KBM-7 (cell line): ENCODE measurements at regions not wholly inside any gene's neighbourhood (a gene's known extent, or its start where the extent isn't known, plus 50 kb on each side); places are given as distances from the start of the nearest gene placed in this dataset.
A peak's percentile ranks its signal among the peaks of the same experiment; 100 is the strongest.
"Not testable (repeated sequence)": the region's sequence is repeated elsewhere in the genome, so short reads cannot be mapped to it uniquely, and the experiment has no call there.

Experiments
- DNase-seq: peaks from one replicate; pipeline ENCODE4 v3.0.0-alpha.2; 2015
- in situ Hi-C: fragments of 300-500 bp; cut with MboI; formaldehyde crosslinking; loops from 2 replicates; pipeline ENCODE4 v1.14.3; 2020; ENCODE audit warnings: low sequenced_read_pairs, low pct_unique_long_range_greater_than_20kb, mixed read lengths

GRCh38 chr5:145441228-145441627 is 393.9 kb downstream of the PRELID2 start:
- in situ Hi-C loops = no loop called here
- no peak for DNase-seq

GRCh38 chr5:145437627-145438026 is 397.5 kb downstream of the PRELID2 start:
- in situ Hi-C loops = no loop called here
- no peak for DNase-seq

- no peak for DNase-seq
- in situ Hi-C loops = no loop called here
Measured at GRCh38 chr5:145433077-145433476, 402.1 kb downstream of the PRELID2 start.

- DNase-seq = no peak
- in situ Hi-C loops = no loop called here
Measured at GRCh38 chr5:145429170-145429569, 406.0 kb downstream of the PRELID2 start.

- no peak for DNase-seq
- in situ Hi-C loops = no loop called here
Measured at GRCh38 chr5:145408048-145408341, 427.1 kb downstream of the PRELID2 start.

GRCh38 chr5:145407300-145408047 is 427.7 kb downstream of the PRELID2 start:
- DNase-seq = no peak
- in situ Hi-C loops = no loop called here

GRCh38 chr5:145403992-145404391 is 431.1 kb downstream of the PRELID2 start:
- in situ Hi-C loops = no loop called here
- DNase-seq = no peak

- in situ Hi-C loops = no loop called here
- DNase-seq = no peak
Measured at GRCh38 chr5:145396888-145397287, 438.3 kb downstream of the PRELID2 start.

- in situ Hi-C loops, DNase-seq: not testable (repeated sequence)
Measured at GRCh38 chr5:145395151-145395550, 440.0 kb downstream of the PRELID2 start.

- in situ Hi-C loops = no loop called here
- no peak for DNase-seq
Measured at GRCh38 chr5:145393426-145393825, 441.7 kb downstream of the PRELID2 start.

- in situ Hi-C loops = no loop called here
- DNase-seq = no peak
Measured at GRCh38 chr5:145389047-145389446, 446.1 kb downstream of the PRELID2 start.

- DNase-seq = no peak
- in situ Hi-C loops = no loop called here
Measured at GRCh38 chr5:145385276-145385675, 449.9 kb downstream of the PRELID2 start.

GRCh38 chr5:145378226-145378625 is 456.9 kb downstream of the PRELID2 start:
- in situ Hi-C loops = no loop called here
- no peak for DNase-seq

- no peak for DNase-seq
- in situ Hi-C loops = no loop called here
Measured at GRCh38 chr5:145375521-145375920, 459.6 kb downstream of the PRELID2 start.

- in situ Hi-C loops = no loop called here
- no peak for DNase-seq
Measured at GRCh38 chr5:145365464-145365863, 469.7 kb downstream of the PRELID2 start.

GRCh38 chr5:145362266-145362665 is 472.9 kb downstream of the PRELID2 start:
- in situ Hi-C loops = no loop called here
- no peak for DNase-seq

GRCh38 chr5:145360936-145361335 is 474.2 kb downstream of the PRELID2 start:
- in situ Hi-C loops = no loop called here
- DNase-seq = no peak

- in situ Hi-C loops = no loop called here
- DNase-seq = no peak
Measured at GRCh38 chr5:145350513-145350912, 484.6 kb downstream of the PRELID2 start.

GRCh38 chr5:145347026-145347616 is 488.0 kb downstream of the PRELID2 start:
- peak; percentile 50 for DNase-seq
- in situ Hi-C loops = no loop called here

- DNase-seq = no peak
- in situ Hi-C loops = no loop called here
Measured at GRCh38 chr5:145345511-145346287, 489.4 kb downstream of the PRELID2 start.
